ENCODE measurements at regions not wholly inside any gene's neighbourhood (a gene's known extent, or its start where the extent isn't known, plus 50 kb on each side); places are given as distances from the start of the nearest gene placed in this dataset.
A peak's percentile ranks its signal among the peaks of the same experiment; 100 is the strongest.

DNA sequence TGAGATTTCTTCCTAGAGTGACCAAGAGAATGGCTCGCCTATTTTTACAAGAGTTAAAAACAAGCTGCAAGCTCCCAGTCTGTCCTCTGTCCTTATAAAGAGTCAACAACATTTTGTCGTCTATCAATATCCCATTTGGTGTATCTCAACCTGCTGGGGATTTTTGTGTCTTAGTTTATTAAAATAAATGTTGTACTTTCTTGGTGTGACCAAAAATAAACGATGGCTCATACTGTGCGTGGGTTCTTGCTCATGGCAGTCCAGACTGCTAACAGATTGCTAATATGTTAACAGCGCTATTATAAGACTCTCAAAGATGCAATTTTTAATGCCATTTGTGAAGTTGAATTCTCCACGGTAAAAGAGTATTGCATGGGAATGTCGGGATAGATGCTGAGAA, 569.9 kb downstream of the GABRG2 start:
- H3K27ac ChIP-seq (ENCODE audit: low read depth, low read length): no peak overlapping the region
- H3K27me3 ChIP-seq (ENCODE audit: control insufficient read depth, insufficient read depth, low read length): no peaks in the 10 kb centered on the region
- no peaks in the 10 kb centered on the region for H3K4me1 ChIP-seq (ENCODE audit: control insufficient read depth, insufficient read depth, low read length)
- H3K9me3 ChIP-seq (ENCODE audit: control insufficient read depth, insufficient read depth, low read length): peaks cover 9% of the 10 kb centered on the region
- no peak overlapping the region for H3K4me3 ChIP-seq (ENCODE audit: low read depth, low read length)
- WGBS (ENCODE audit: insufficient coverage): 92% methylated on average over 2 of the region's 7 CpGs
- DNase-seq (ENCODE audit: low read depth in 4 of 6, low spot score in 6 of 6): peak in 1 of 6 donors; percentile 20
- no peaks in the 10 kb centered on the region for H3K36me3 ChIP-seq (ENCODE audit: control insufficient read depth, insufficient read depth, low read length)

DNA sequence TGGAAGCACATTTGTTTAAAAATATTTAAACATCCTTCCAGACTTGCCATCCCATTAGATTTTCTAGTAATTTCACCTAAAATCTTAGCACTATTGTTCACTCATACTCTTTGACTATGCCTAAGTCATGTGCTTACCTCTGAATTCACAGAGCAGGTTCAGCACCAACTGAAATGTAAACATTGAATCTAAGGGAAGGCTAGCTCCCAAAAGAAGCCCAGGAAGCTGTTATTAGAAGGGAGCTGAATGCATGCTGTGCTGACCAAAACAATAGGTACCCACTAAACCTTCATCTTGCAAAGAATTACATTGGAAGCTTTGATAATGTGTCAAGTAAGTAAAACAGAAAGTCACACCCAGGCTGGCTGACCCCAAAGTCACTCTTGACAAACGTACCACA, 571.3 kb downstream of the GABRG2 start:
- no peaks in the 10 kb centered on the region for H3K36me3 ChIP-seq (ENCODE audit: control insufficient read depth, insufficient read depth, low read length)
- WGBS (ENCODE audit: insufficient coverage): 14% methylated on average over 1 of the region's 1 CpG
- peaks cover 6% of the 10 kb centered on the region for H3K9me3 ChIP-seq (ENCODE audit: control insufficient read depth, insufficient read depth, low read length)
- no peaks in the 10 kb centered on the region for H3K4me1 ChIP-seq (ENCODE audit: control insufficient read depth, insufficient read depth, low read length)
- H3K27me3 ChIP-seq (ENCODE audit: control insufficient read depth, insufficient read depth, low read length): no peaks in the 10 kb centered on the region
- no peak for DNase-seq (ENCODE audit: low read depth in 4 of 6, low spot score in 6 of 6)
- H3K4me3 ChIP-seq (ENCODE audit: low read depth, low read length): no peak overlapping the region
- no peak overlapping the region for H3K27ac ChIP-seq (ENCODE audit: low read depth, low read length)

DNA sequence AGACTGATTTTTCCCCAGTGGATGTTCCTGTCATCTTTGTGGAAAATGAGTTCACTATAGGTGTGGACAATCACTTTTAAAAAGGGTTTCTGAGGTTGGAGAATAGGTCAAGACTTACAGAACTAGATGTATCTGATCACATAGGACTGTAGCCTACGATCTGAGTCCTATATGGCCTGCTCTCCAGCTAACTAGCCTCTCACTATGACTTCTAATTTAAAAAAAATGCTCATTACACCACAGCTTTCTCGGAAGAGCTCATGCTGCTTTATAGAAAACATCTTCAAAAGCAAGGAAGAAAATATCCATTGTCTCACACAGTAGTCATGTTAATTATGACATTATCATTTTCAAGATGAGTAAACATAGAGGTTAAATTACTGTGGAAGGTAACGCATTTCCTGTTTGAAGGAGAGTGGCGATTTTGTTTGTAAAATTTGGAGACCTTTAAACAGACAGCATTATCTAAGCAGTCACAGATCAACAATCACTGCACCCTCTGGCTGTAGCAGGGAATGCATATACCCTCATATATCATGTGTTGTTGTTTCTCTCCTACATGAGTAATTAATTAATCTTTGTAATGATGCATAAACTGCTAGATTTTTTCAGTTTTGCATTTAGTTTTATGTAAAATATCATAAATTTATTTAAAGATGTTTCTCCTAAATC, 573.7 kb downstream of the GABRG2 start:
- H3K4me3 ChIP-seq (ENCODE audit: low read depth, low read length): no peak overlapping the region
- H3K36me3 ChIP-seq (ENCODE audit: control insufficient read depth, insufficient read depth, low read length): no peaks in the 10 kb centered on the region
- H3K27me3 ChIP-seq (ENCODE audit: control insufficient read depth, insufficient read depth, low read length): no peaks in the 10 kb centered on the region
- no peak overlapping the region for H3K27ac ChIP-seq (ENCODE audit: low read depth, low read length)
- peak in 1 of 6 donors; percentile 33 for DNase-seq (ENCODE audit: low read depth in 4 of 6, low spot score in 6 of 6)
- no peaks in the 10 kb centered on the region for H3K9me3 ChIP-seq (ENCODE audit: control insufficient read depth, insufficient read depth, low read length)
- WGBS (ENCODE audit: insufficient coverage): 33% methylated on average over 1 of the region's 4 CpGs
- no peaks in the 10 kb centered on the region for H3K4me1 ChIP-seq (ENCODE audit: control insufficient read depth, insufficient read depth, low read length)

DNA sequence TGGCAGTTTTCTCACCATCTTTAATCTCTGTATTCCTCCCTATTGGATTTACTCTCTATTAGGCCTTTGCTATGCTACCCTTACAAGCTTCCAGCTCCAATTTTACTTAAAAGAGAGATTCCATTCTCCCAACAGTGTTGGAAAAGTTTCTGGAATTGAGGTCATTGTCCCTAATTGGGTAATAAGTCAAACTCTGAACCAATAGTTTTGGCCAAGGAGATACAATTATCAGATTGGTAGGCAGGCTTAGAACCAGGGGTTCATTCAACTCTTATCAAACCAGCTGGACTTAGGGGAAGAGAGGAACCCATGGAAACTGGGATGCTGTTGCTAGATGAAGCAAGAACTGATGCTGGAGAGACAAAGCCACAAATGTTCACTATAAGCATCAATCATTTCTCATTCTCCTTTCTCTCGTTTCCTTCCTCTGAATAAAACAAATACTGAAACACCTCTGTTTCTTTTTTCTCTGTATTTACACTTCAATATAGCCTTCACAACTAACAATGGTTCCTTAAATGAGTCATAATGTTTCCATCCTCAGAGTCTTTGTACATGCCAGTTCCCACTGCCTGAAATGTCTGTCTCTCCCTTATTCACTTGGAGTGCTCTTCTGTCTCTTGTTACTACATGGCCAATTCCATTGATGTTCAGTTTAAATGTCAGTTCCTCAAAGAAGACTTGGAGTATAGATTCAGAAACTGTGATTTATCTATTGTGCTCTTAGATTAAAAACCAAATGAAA, 587.3 kb downstream of the GABRG2 start:
- Histone ChIP-seq H3K27me3 (ENCODE audit: control insufficient read depth, insufficient read depth, low read length) (no peaks in the 10 kb centered on the region), H3K27ac (ENCODE audit: low read depth, low read length) (no peak overlapping the region), H3K4me3 (ENCODE audit: low read depth, low read length) (no peak overlapping the region), H3K4me1 (ENCODE audit: control insufficient read depth, insufficient read depth, low read length) (no peaks in the 10 kb centered on the region), H3K9me3 (ENCODE audit: control insufficient read depth, insufficient read depth, low read length) (no peaks in the 10 kb centered on the region), H3K36me3 (ENCODE audit: control insufficient read depth, insufficient read depth, low read length) (no peaks in the 10 kb centered on the region)
- DNase-seq (ENCODE audit: low read depth in 4 of 6, low spot score in 6 of 6): no peak
- WGBS (ENCODE audit: insufficient coverage): 45% methylated on average over 1 of the region's 1 CpG

DNA sequence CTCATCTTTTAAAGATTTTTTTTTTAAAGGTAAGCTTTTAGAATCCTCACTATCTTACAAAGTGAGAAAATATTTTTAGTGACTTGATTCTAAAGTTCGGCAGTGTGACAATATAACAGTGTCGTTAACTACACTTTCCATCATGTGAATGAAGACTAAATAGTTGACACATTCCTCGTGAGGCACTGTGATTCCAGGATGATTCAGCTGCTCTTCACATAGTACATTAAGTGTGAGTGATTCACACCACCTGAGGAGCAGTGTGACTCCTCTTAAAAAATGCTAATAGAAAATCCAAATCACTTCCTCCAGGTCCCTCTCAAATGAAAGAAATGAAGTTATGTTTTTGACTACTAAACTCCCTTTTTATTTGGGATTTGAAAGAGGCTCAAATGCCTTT, 589.5 kb downstream of the GABRG2 start:
- H3K27ac ChIP-seq (ENCODE audit: low read depth, low read length): no peak overlapping the region
- H3K9me3 ChIP-seq (ENCODE audit: control insufficient read depth, insufficient read depth, low read length): no peaks in the 10 kb centered on the region
- H3K36me3 ChIP-seq (ENCODE audit: control insufficient read depth, insufficient read depth, low read length): no peaks in the 10 kb centered on the region
- no peaks in the 10 kb centered on the region for H3K27me3 ChIP-seq (ENCODE audit: control insufficient read depth, insufficient read depth, low read length)
- DNase-seq (ENCODE audit: low read depth in 4 of 6, low spot score in 6 of 6): no peak
- WGBS (ENCODE audit: insufficient coverage): no CpG with 5 or more reads among the region's 3 CpGs
- no peaks in the 10 kb centered on the region for H3K4me1 ChIP-seq (ENCODE audit: control insufficient read depth, insufficient read depth, low read length)
- H3K4me3 ChIP-seq (ENCODE audit: low read depth, low read length): no peak overlapping the region

DNA sequence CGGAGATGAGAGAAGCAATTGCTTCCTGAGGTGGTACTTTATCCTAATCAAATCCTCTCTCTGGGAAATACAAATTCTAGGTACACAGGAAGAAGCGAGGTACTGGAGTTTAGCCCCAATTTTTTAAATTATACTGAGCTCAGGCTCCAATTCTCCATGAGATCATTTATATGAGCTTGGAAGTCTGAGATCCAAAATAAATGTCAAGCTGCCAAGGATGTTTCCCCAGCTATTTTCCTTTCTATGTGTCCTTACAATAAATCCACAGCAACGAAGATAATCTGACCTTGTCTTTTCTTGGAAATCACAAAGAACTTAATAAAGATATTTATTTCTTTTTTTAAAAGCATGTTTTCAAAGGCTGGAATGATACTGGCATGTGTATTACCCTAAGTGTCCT, 597.3 kb downstream of the GABRG2 start:
- no peak overlapping the region for H3K27ac ChIP-seq (ENCODE audit: low read depth, low read length)
- H3K9me3 ChIP-seq (ENCODE audit: control insufficient read depth, insufficient read depth, low read length): no peaks in the 10 kb centered on the region
- no CpG with 5 or more reads among the region's 3 CpGs for WGBS (ENCODE audit: insufficient coverage)
- no peak overlapping the region for H3K4me3 ChIP-seq (ENCODE audit: low read depth, low read length)
- H3K4me1 ChIP-seq (ENCODE audit: control insufficient read depth, insufficient read depth, low read length): no peaks in the 10 kb centered on the region
- no peaks in the 10 kb centered on the region for H3K27me3 ChIP-seq (ENCODE audit: control insufficient read depth, insufficient read depth, low read length)
- no peak for DNase-seq (ENCODE audit: low read depth in 4 of 6, low spot score in 6 of 6)
- H3K36me3 ChIP-seq (ENCODE audit: control insufficient read depth, insufficient read depth, low read length): no peaks in the 10 kb centered on the region

DNA sequence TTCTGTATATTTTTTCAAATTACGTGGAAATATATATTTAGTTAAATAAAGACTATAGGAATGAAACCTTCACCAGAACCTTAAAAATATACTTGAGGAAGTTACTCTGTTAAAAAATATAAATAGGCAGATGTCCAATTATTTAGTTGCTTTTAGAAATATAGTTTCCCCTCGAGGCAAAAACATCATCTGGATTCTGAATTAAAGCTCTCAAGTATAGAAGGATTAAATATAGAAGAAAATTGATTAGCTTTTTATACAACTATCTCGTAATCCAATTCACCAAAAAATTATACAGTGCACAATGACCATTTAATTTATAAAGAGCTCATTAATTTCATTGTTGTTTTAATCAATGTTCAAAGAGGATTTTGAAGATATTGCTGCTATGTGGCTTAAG, 601.4 kb downstream of the GABRG2 start:
- no CpG with 5 or more reads among the region's 3 CpGs for WGBS (ENCODE audit: insufficient coverage)
- Histone ChIP-seq H3K4me1 (ENCODE audit: control insufficient read depth, insufficient read depth, low read length) (no peaks in the 10 kb centered on the region), H3K9me3 (ENCODE audit: control insufficient read depth, insufficient read depth, low read length) (no peaks in the 10 kb centered on the region), H3K4me3 (ENCODE audit: low read depth, low read length) (no peak overlapping the region), H3K27me3 (ENCODE audit: control insufficient read depth, insufficient read depth, low read length) (no peaks in the 10 kb centered on the region), H3K27ac (ENCODE audit: low read depth, low read length) (no peak overlapping the region), H3K36me3 (ENCODE audit: control insufficient read depth, insufficient read depth, low read length) (no peaks in the 10 kb centered on the region)
- no peak for DNase-seq (ENCODE audit: low read depth in 4 of 6, low spot score in 6 of 6)

DNA sequence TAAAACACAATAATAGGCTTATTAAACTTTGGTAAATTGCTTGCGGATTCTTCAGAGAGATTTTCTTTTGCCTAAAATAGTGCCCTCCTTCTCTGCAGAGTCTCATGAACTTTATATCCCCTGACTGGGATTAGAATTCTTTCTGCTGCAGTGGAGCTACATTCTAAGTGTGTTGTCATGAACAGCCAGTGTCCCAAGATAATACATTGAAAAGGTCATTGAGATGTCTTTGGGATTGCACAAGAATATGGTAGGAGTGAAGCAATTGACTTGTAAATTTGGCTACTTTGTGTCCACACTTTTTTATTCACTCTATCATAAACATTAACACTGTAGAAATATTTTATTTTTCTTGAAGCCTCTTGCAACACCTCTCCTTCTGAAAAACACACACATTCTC, 604.5 kb downstream of the GABRG2 start:
- Histone ChIP-seq H3K27me3 (ENCODE audit: control insufficient read depth, insufficient read depth, low read length) (no peaks in the 10 kb centered on the region), H3K9me3 (ENCODE audit: control insufficient read depth, insufficient read depth, low read length) (no peaks in the 10 kb centered on the region), H3K4me1 (ENCODE audit: control insufficient read depth, insufficient read depth, low read length) (no peaks in the 10 kb centered on the region), H3K27ac (ENCODE audit: low read depth, low read length) (no peak overlapping the region), H3K36me3 (ENCODE audit: control insufficient read depth, insufficient read depth, low read length) (no peaks in the 10 kb centered on the region), H3K4me3 (ENCODE audit: low read depth, low read length) (no peak overlapping the region)
- no peak for DNase-seq (ENCODE audit: low read depth in 4 of 6, low spot score in 6 of 6)
- no CpG with 5 or more reads among the region's 1 CpG for WGBS (ENCODE audit: insufficient coverage)

DNA sequence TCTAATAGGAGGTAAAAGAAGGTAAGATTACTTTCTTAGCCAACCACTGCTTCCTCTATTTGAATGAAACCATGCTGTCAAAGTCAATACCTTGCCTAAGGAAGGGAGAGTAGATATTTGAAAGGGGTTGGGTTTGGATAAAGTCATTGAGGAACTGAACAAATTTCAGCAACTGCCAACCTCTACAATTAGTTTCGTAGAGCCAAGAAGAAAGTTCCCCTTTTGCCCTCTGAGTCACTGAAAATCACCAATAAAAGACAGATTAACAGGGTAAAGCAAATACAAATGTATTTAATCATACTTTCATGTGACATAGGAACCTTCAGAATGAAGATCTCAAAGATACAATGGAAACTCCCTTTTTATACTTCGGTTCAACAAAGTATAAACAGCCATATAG, 615.7 kb downstream of the GABRG2 start:
- no CpG with 5 or more reads among the region's 2 CpGs for WGBS (ENCODE audit: insufficient coverage)
- Histone ChIP-seq H3K27me3 (ENCODE audit: control insufficient read depth, insufficient read depth, low read length) (no peaks in the 10 kb centered on the region), H3K36me3 (ENCODE audit: control insufficient read depth, insufficient read depth, low read length) (no peaks in the 10 kb centered on the region), H3K27ac (ENCODE audit: low read depth, low read length) (no peak overlapping the region), H3K9me3 (ENCODE audit: control insufficient read depth, insufficient read depth, low read length) (no peaks in the 10 kb centered on the region), H3K4me3 (ENCODE audit: low read depth, low read length) (no peak overlapping the region), H3K4me1 (ENCODE audit: control insufficient read depth, insufficient read depth, low read length) (no peaks in the 10 kb centered on the region)
- no peak for DNase-seq (ENCODE audit: low read depth in 4 of 6, low spot score in 6 of 6)

DNA sequence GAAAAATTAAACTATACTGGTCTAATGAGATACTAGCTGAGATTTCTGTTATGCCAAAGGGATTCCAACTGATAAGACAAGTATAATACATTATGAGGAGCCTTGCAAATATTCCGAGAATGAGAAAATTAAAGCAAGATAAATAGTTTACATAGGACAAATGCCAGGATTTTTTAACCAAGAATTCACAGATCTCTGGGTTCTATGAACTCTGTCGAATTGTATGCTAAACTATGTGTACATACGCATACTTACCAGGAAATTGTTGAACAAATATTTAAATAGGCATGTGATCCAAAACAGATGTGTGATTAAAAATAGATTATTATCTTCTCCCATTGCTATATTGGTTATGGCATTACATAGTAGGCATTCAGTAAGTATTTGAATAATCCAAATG, 616.6 kb downstream of the GABRG2 start:
- peak in 1 of 6 donors; percentile 4 for DNase-seq (ENCODE audit: low read depth in 4 of 6, low spot score in 6 of 6)
- H3K9me3 ChIP-seq (ENCODE audit: control insufficient read depth, insufficient read depth, low read length): no peaks in the 10 kb centered on the region
- no peaks in the 10 kb centered on the region for H3K36me3 ChIP-seq (ENCODE audit: control insufficient read depth, insufficient read depth, low read length)
- WGBS (ENCODE audit: insufficient coverage): no CpG with 5 or more reads among the region's 3 CpGs
- H3K27me3 ChIP-seq (ENCODE audit: control insufficient read depth, insufficient read depth, low read length): no peaks in the 10 kb centered on the region
- no peaks in the 10 kb centered on the region for H3K4me1 ChIP-seq (ENCODE audit: control insufficient read depth, insufficient read depth, low read length)
- no peak overlapping the region for H3K4me3 ChIP-seq (ENCODE audit: low read depth, low read length)
- no peak overlapping the region for H3K27ac ChIP-seq (ENCODE audit: low read depth, low read length)
